ENCODE measurements at regions not wholly inside any gene's neighbourhood (a gene's known extent, or its start where the extent isn't known, plus 50 kb on each side); places are given as distances from the start of the nearest gene placed in this dataset.
"Not testable (repeated sequence)": the region's sequence is repeated elsewhere in the genome, so short reads cannot be mapped to it uniquely, and the experiment has no call there.

DNA sequence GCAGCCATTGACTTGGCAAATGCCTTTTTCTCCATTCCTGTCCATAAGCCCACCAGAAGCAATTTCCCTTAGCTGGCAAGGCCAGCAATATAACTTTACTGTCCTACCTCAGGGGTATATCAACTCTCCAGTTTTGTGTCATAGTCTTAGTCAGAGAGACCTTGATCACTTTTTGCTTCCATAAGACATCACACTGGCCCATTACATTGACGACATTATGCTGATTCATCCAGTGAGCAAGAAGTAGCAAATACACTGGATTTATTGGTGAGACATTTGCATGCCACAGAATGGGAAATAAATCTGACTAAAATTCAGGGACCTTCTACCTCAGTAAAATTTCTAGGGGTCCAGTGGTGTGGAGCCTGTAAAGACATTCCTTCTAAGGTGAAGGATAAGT, 649.7 kb upstream of the ANKRD30A start:
- peaks cover 2% of the 10 kb centered on the region for H3K36me3 Mint-ChIP-seq (ENCODE audit: insufficient read depth)
- H3K27me3 Mint-ChIP-seq, result no peaks in the 10 kb centered on the region
- H3K27ac Mint-ChIP-seq (ENCODE audit: low read depth), result no peak overlapping the region
- no peaks in the 10 kb centered on the region for H3K9me3 Mint-ChIP-seq
- DNase-seq (ENCODE audit: low spot score in 2 of 2), result no peak
- H3K4me3 Mint-ChIP-seq, result no peak overlapping the region
- ATAC-seq (replicated peaks; ENCODE audit: extremely low read depth, poor library complexity, severe bottlenecking), result no peak
- no peaks in the 10 kb centered on the region for H3K4me1 Mint-ChIP-seq

DNA sequence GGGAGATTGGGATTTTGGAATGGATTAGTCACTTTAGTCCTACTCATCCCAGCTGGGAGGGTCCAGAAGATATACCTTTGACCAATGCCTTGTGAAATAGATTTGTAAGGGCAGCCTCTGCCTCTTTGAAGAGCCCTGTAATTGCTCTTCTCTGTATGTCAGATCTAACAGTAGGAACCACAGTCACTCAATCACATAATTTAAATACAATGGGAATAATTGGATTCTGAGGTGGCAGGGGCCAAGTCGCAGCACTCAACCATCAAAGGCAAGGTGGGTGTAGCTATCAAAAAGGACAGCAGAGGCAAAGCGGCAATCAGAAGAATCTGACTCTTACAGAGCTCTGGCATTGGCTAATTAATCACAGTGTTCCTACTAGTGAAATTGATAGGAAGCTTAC, 650.9 kb upstream of the ANKRD30A start:
- ATAC-seq (replicated peaks; ENCODE audit: extremely low read depth, poor library complexity, severe bottlenecking) (no peak), DNase-seq (ENCODE audit: low spot score in 2 of 2) (no peak)
- H3K27ac Mint-ChIP-seq (ENCODE audit: low read depth), result no peak overlapping the region
- H3K4me3 Mint-ChIP-seq, result no peak overlapping the region
- no peaks in the 10 kb centered on the region for H3K27me3 Mint-ChIP-seq
- no peaks in the 10 kb centered on the region for H3K4me1 Mint-ChIP-seq
- peaks cover 2% of the 10 kb centered on the region for H3K36me3 Mint-ChIP-seq (ENCODE audit: insufficient read depth)
- no peaks in the 10 kb centered on the region for H3K9me3 Mint-ChIP-seq

DNA sequence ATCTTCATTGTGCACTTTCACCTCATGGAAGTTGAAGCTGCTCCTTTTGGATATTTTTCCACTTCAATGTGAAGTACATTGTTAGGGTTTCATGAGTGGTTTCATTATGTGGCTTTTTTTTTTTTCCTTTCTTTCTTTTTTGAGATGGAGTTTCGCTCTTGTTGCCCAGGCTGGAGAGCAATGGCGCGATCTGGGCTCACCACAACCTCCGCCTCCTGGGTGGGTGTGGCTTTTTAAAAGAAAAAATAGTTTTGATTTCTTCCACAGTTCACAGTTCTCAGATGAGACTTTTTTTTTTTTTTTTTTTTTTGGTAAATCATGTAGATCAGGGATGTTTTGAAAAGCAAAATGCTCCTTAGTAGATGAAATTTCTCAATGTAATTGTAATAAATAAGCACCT, 652.3 kb upstream of the ANKRD30A start:
- H3K4me3 Mint-ChIP-seq, result no peak overlapping the region
- no peaks in the 10 kb centered on the region for H3K9me3 Mint-ChIP-seq
- H3K36me3 Mint-ChIP-seq (ENCODE audit: insufficient read depth), result peaks cover 2% of the 10 kb centered on the region
- DNase-seq (ENCODE audit: low spot score in 2 of 2) (no peak), ATAC-seq (replicated peaks; ENCODE audit: extremely low read depth, poor library complexity, severe bottlenecking) (no peak)
- H3K27ac Mint-ChIP-seq (ENCODE audit: low read depth), result no peak overlapping the region
- H3K27me3 Mint-ChIP-seq, result no peaks in the 10 kb centered on the region
- no peaks in the 10 kb centered on the region for H3K4me1 Mint-ChIP-seq

DNA sequence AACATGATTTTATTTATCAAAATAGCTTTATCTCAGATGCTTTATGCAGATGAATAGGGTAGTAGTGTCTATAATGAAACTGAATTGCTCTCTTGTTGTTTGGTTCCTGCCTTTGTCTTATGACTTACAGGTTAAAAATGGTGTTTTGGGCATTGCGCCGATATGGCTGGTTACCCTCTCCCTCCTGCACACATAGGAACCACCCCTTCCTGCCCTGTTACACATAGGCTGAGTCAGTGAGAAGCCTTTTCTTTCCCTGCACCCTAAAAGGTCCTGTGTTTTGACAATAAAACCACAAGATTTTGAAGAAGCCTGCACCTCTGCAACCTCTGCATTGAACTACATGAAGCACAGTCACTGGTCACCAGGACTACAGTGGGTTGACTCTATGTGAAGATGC, 655.8 kb upstream of the ANKRD30A start:
- no peaks in the 10 kb centered on the region for H3K4me1 Mint-ChIP-seq
- H3K27me3 Mint-ChIP-seq, result no peaks in the 10 kb centered on the region
- H3K27ac Mint-ChIP-seq (ENCODE audit: low read depth), result no peak overlapping the region
- DNase-seq (ENCODE audit: low spot score in 2 of 2) (no peak), ATAC-seq (replicated peaks; ENCODE audit: extremely low read depth, poor library complexity, severe bottlenecking) (no peak)
- no peaks in the 10 kb centered on the region for H3K36me3 Mint-ChIP-seq (ENCODE audit: insufficient read depth)
- peaks cover 9% of the 10 kb centered on the region for H3K9me3 Mint-ChIP-seq
- H3K4me3 Mint-ChIP-seq, result no peak overlapping the region

DNA sequence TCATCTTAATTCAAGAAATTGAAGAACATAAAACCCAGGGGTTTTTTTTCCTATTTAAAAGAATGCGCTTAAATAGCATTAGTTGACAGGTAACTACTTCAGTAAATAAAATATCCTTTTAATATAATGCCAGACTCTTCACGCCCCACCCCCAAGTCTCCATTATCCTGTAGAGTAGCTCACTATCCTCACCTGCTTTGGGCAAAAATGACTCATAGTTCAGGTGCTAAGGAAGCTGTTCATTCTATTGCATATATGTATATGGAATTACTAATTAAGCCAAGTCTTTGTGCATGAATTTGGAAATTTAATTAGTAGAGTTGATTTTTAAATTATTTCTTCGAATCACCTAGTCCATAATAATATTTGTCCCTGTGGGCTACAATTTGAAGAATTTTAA, 656.8 kb upstream of the ANKRD30A start:
- no peak for ATAC-seq (replicated peaks; ENCODE audit: extremely low read depth, poor library complexity, severe bottlenecking)

DNA sequence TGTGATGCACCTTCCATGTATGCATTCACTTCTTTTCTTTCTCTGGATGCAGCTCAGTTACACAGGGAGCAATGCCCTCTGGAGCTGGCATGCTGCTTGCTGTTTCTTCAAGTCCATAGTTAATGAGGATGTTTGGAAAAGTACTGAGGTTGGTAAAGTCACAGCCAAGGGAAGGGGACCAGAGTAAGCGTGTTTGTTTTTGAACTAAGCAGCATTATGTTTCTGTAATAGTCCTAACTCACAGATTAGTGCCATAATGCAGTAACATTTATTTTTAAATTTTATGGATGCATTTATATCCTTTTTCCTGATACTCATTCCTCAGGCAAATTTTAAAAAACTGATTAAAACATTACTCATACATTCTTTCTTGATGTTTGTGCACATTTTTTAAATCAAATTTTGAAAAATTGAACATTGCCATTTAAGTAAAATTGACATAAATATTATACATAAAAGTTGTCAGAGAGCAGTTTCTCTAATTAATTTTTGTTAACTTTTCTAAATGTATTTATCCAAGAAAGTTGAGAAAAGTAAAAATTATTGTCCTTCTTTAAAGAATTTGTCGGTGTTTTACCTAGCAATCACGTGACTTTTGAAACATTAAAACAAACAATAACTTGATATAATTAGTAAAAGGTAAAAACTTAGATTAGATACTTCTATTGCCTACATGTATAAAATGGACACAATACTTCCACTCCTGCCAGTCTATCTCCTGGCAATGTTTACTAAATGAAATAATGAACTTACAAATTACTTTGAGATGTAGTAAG, 659.6 kb upstream of the ANKRD30A start:
- Mint-ChIP-seq H3K27me3 (no peaks in the 10 kb centered on the region), H3K27ac (ENCODE audit: low read depth) (no peak overlapping the region), H3K36me3 (ENCODE audit: insufficient read depth) (no peaks in the 10 kb centered on the region), H3K4me3 (no peak overlapping the region), H3K9me3 (peaks cover 23% of the 10 kb centered on the region), H3K4me1 (no peaks in the 10 kb centered on the region)
- DNase-seq (ENCODE audit: low spot score in 2 of 2), result no peak
- no peak for ATAC-seq (replicated peaks; ENCODE audit: extremely low read depth, poor library complexity, severe bottlenecking)

More for the DNA sequence above, 656.8 kb upstream of the ANKRD30A start:
- Mint-ChIP-seq H3K36me3 (ENCODE audit: insufficient read depth) (no peaks in the 10 kb centered on the region), H3K4me1 (no peaks in the 10 kb centered on the region), H3K4me3 (no peak overlapping the region), H3K9me3 (peaks cover 14% of the 10 kb centered on the region), H3K27ac (ENCODE audit: low read depth) (no peak overlapping the region), H3K27me3 (no peaks in the 10 kb centered on the region)
- DNase-seq (ENCODE audit: low spot score in 2 of 2), result no peak

DNA sequence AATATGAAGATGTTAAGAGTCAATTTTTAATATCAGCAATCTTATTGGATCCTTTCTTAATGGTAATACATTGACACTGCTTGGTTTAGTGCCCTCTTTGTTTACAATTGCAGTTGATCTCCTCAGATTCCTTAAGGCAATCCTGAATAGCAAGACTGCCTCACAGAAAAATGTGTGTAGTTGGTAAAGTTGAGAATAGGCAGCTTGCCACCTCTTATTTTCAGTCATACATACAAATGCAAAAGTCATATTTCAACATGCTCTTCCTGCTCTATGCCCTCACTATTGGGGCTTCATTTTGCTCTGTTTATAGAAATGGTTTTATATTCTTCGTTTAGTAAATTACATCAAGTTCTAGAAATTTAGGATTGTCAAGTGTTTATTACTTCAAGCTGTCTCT, 661.1 kb upstream of the ANKRD30A start:
- DNase-seq (ENCODE audit: low spot score in 2 of 2), result no peak
- Mint-ChIP-seq H3K4me3 (no peak overlapping the region), H3K4me1 (no peaks in the 10 kb centered on the region), H3K27ac (ENCODE audit: low read depth) (no peak overlapping the region), H3K9me3 (peaks cover 25% of the 10 kb centered on the region), H3K27me3 (no peaks in the 10 kb centered on the region), H3K36me3 (ENCODE audit: insufficient read depth) (no peaks in the 10 kb centered on the region)
- ATAC-seq (replicated peaks; ENCODE audit: extremely low read depth, poor library complexity, severe bottlenecking), result no peak

DNA sequence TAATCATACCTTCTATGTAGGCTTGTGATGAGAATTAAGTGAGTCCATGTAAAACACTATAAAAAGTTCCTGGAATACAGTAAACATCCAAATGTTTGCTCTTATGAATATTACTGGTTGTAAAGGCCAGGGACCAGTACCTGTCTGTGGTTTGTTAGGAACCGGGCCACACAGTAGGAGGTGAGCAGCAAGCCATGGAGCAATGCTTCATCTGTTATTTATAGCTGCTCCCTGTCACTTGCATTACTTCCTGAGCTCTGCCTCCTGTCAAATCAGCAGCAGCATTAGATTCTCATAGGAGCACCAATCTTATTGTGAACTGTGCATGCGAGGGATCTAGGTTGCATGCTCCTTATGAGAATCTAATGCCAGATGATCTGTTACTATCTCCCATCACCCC, 662.0 kb upstream of the ANKRD30A start:
- Mint-ChIP-seq H3K36me3 (ENCODE audit: insufficient read depth) (no peaks in the 10 kb centered on the region), H3K27me3 (no peaks in the 10 kb centered on the region), H3K4me3 (no peak overlapping the region), H3K9me3 (peaks cover 25% of the 10 kb centered on the region), H3K27ac (ENCODE audit: low read depth) (no peak overlapping the region), H3K4me1 (no peaks in the 10 kb centered on the region)
- ATAC-seq (replicated peaks; ENCODE audit: extremely low read depth, poor library complexity, severe bottlenecking) (no peak), DNase-seq (ENCODE audit: low spot score in 2 of 2) (no peak)

DNA sequence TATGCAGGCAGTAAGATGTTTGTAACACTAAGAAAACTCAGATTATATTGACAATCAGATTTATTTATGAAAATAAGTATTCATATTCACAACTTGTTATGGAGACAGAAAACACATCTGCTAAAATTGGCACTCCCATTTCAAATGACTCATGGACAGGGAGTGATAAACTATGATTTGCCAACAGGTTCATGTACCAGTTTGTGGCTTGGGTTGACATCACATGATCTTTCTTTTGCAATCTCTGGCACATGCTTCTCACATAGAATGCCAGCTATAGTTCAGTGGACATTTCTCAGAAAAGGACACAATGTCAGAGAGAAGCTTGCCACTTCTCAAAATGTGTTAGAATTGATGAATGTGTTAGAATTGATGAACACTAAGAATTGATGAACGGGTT, 663.2 kb upstream of the ANKRD30A start:
- peaks cover 25% of the 10 kb centered on the region for H3K9me3 Mint-ChIP-seq
- H3K27me3 Mint-ChIP-seq, result no peaks in the 10 kb centered on the region
- DNase-seq (ENCODE audit: low spot score in 2 of 2) (no peak), ATAC-seq (replicated peaks; ENCODE audit: extremely low read depth, poor library complexity, severe bottlenecking) (no peak)
- no peaks in the 10 kb centered on the region for H3K4me1 Mint-ChIP-seq
- no peak overlapping the region for H3K4me3 Mint-ChIP-seq
- no peaks in the 10 kb centered on the region for H3K36me3 Mint-ChIP-seq (ENCODE audit: insufficient read depth)
- H3K27ac Mint-ChIP-seq (ENCODE audit: low read depth), result no peak overlapping the region

DNA sequence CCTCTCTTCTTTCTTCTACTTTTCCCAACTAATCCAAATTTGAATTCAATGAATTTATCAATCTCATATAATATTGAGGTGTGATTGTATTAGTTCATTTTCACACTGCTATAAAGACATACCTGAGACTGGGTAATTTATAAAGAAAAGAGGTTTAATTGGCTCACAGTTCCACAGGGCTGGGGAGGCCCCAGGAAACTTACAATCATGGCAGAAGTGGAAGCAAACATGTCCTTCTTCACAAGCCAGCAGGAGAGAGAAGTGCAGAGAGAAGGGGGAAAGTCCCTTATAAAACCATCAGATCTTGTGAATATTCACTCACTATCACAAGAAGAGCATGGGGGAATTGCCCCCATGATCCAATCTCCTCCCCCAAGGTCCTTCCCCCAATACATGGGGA, 667.0 kb upstream of the ANKRD30A start:
- H3K4me1 Mint-ChIP-seq; ATAC-seq (replicated peaks; ENCODE audit: extremely low read depth, poor library complexity, severe bottlenecking); H3K27ac Mint-ChIP-seq (ENCODE audit: low read depth); H3K36me3 Mint-ChIP-seq (ENCODE audit: insufficient read depth); DNase-seq (ENCODE audit: low spot score in 2 of 2); H3K4me3 Mint-ChIP-seq; H3K27me3 Mint-ChIP-seq: not testable (repeated sequence)
- peaks cover 12% of the 10 kb centered on the region for H3K9me3 Mint-ChIP-seq

DNA sequence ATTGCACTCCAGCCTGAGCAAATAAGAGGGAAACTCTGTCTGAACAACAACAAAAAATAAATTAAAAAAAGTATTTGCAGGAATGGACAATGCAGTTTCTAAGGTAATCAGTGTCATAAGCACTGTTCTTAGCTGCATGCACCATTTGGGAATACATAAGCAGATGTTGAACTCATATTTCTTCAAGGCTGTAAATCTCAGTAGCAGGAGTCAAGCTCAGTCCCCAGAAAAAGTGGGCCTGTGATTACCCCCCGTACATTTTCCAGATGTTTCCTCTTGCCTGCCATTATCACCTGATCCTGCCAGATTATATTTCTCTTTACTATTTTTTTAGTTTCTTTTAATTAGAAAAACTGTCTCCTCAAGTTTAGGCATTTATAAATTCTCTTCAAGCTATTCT, 667.6 kb upstream of the ANKRD30A start:
- no peak for DNase-seq (ENCODE audit: low spot score in 2 of 2)
- no peak for ATAC-seq (replicated peaks; ENCODE audit: extremely low read depth, poor library complexity, severe bottlenecking)
- Mint-ChIP-seq H3K4me3 (no peak overlapping the region), H3K27ac (ENCODE audit: low read depth) (no peak overlapping the region), H3K36me3 (ENCODE audit: insufficient read depth) (no peaks in the 10 kb centered on the region), H3K9me3 (peaks cover 12% of the 10 kb centered on the region), H3K4me1 (no peaks in the 10 kb centered on the region), H3K27me3 (no peaks in the 10 kb centered on the region)

DNA sequence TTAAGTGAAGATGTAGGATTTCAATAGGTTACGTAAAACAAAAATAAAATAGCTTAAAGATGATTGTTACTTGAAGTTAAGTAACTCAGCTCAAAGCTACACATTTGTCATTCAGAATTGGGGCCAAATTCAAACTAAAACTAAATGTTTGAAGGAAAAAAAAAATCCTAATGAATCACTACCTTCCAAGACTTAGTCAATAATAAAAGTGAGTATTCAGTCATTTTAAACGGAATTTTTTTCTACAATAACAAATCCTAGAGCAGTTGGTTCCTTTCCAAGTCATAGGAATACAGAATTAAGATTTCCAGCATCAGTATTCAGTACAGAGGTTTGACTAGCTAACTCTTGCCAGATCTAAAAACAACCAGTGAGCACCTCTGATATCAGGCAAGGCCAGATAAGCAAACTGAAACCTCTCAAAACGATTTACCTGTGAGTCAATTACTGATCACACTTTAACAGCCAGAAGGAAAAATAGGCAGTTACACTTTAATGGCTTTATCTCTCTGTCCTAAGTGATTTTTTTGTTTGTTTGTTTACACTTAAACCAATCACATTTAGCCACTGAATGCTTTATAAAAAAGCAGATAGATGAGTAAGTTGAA, 669.8 kb upstream of the ANKRD30A start:
- no peak for DNase-seq (ENCODE audit: low spot score in 2 of 2)
- ATAC-seq (replicated peaks; ENCODE audit: extremely low read depth, poor library complexity, severe bottlenecking), result no peak
- peaks cover under 1% of the 10 kb centered on the region for H3K9me3 Mint-ChIP-seq
- no peaks in the 10 kb centered on the region for H3K4me1 Mint-ChIP-seq
- H3K4me3 Mint-ChIP-seq, result no peak overlapping the region
- H3K27me3 Mint-ChIP-seq, result no peaks in the 10 kb centered on the region
- H3K27ac Mint-ChIP-seq (ENCODE audit: low read depth), result no peak overlapping the region
- H3K36me3 Mint-ChIP-seq (ENCODE audit: insufficient read depth), result no peaks in the 10 kb centered on the region

DNA sequence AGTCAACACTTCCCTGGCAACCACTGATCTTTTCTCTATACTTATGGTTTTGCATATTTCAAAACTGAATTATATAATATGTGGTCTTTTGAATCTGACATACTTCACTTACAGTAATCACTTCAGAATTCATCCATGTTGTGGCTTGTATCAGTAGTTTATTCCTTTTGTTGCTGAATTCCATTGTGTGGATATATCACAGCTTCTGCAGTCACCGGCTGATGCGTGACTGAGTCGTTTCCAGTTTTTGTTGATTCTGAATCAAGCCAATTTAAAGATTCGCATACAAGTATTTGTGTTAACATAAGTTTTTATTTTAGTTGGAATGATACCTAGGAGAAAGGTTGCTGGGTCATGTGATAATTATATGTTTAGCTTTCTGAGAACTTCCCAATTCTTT, 672.5 kb upstream of the ANKRD30A start:
- no peak overlapping the region for H3K4me3 Mint-ChIP-seq
- DNase-seq (ENCODE audit: low spot score in 2 of 2) (no peak), ATAC-seq (replicated peaks; ENCODE audit: extremely low read depth, poor library complexity, severe bottlenecking) (no peak)
- no peaks in the 10 kb centered on the region for H3K9me3 Mint-ChIP-seq
- H3K27me3 Mint-ChIP-seq, result no peaks in the 10 kb centered on the region
- no peak overlapping the region for H3K27ac Mint-ChIP-seq (ENCODE audit: low read depth)
- no peaks in the 10 kb centered on the region for H3K36me3 Mint-ChIP-seq (ENCODE audit: insufficient read depth)
- H3K4me1 Mint-ChIP-seq, result no peaks in the 10 kb centered on the region
